K562 (cell line): ENCODE measurements at regions not wholly inside any gene's neighbourhood (a gene's known extent, or its start where the extent isn't known, plus 50 kb on each side); places are given as distances from the start of the nearest gene placed in this dataset.

Source experiments
- ATAC-seq: fragments of 200-7000 bp; cut with Tn5 transposase; 3 replicates; pipeline ENCODE4 v1.9.1; 2020; ENCODE audit warnings: moderate library complexity
- BruUV-seq: library from RNA; stranded (reverse); fragments of 400-500 nt; replicated peaks from 2 replicates; lab custom pipeline; 2021; lab: Mats Ljungman, UMichigan
- CTCF ChIA-PET: fragments of 300-600 bp; formaldehyde crosslinking; extraction: SDS; loops from one replicate; lab custom pipeline; 2021; ENCODE audit warnings: low intra/inter-chr PET ratio; lab: Yijun Ruan, JAX
- POLR2A ChIA-PET: fragments of 300-600, 350-650 bp; sonication (Branson Sonifier 250); formaldehyde crosslinking; extraction: SDS; loops from one replicate; lab custom pipeline; 2021; ENCODE audit warnings: antibody characterized with exemption, inconsistent platforms; lab: Yijun Ruan, JAX
- DNase-seq, 4 experiments: peaks; one replicate each; pipeline versions ENCODE4 v3.0.0 to v3.0.0-alpha.2; 2011 to 2018; ENCODE audit warnings: low spot score in 3 of 4, mixed read lengths in 3 of 4; ENCODE audit errors: extremely low read depth in 1 of 4
- FAIRE-seq: peaks from 2 replicates; lab custom pipeline; 2011; peaks lifted over from hg19 to GRCh38; lab: Jason Lieb, UNC
- H2AFZ ChIP-seq: 2 replicates; pipeline ENCODE4 v1.6.0; 2011; ENCODE audit warnings: low read depth, low read length, control low read depth, inconsistent platforms
- H3K27ac ChIP-seq: fragments of 200-600 bp; 3 replicates; pipeline ENCODE4 v1.8.0; 2011; ENCODE audit warnings: low read depth, mild to moderate bottlenecking, control low read depth, inconsistent platforms, low read length, moderate library complexity, mixed read lengths; ENCODE audit errors: extremely low read depth
- H3K27me3 ChIP-seq, 2 experiments: fragments of 300-600 bp in 1 of 2; 2 replicates in 1 of 2; 3 replicates in 1 of 2; pipeline versions ENCODE4 v1.6.0 to v1.8.0; 2011; ENCODE audit warnings: inconsistent platforms in 2 of 2, low read length in 2 of 2, mild to moderate bottlenecking in 1 of 2, mixed read lengths in 1 of 2, moderate library complexity in 1 of 2; ENCODE audit not compliant: control insufficient read depth in 2 of 2, insufficient read depth in 2 of 2
- H3K36me3 ChIP-seq: fragments of 300-600 bp; 3 replicates; pipeline ENCODE4 v1.8.0; 2011; ENCODE audit warnings: mild to moderate bottlenecking, low read length, inconsistent platforms; ENCODE audit not compliant: control insufficient read depth, insufficient read depth
- H3K4me1 ChIP-seq, 2 experiments: fragments of 200-600 bp in 1 of 2; replicated peaks in 1 of 2; 2 replicates in 1 of 2; 3 replicates in 1 of 2; pipeline versions ENCODE4 v1.5.1 to v1.8.0; 2011; ENCODE audit warnings: inconsistent platforms in 2 of 2, low read length in 2 of 2, mild to moderate bottlenecking in 1 of 2, mixed read lengths in 1 of 2, moderate library complexity in 1 of 2; ENCODE audit not compliant: control insufficient read depth in 2 of 2, insufficient read depth in 2 of 2
- H3K4me2 ChIP-seq: 2 replicates; pipeline ENCODE4 v1.6.1; 2011; ENCODE audit warnings: low read length, control low read depth, inconsistent platforms, mixed read lengths; ENCODE audit not compliant: insufficient read depth
- H3K4me3 ChIP-seq: fragments of 200-600 bp; sonication (generic), shearing (Covaris generic); 2 replicates; pipeline ENCODE4 v1.5.1; 2016; ENCODE audit warnings: control low read depth, inconsistent platforms
- H3K79me2 ChIP-seq: fragments of 200-600 bp; 3 replicates; pipeline ENCODE4 v1.8.0; 2011; ENCODE audit warnings: low read length, inconsistent platforms; ENCODE audit not compliant: control insufficient read depth, insufficient read depth
- H3K9ac ChIP-seq, 2 experiments: 2 replicates each; pipeline versions ENCODE4 v1.6.0 to v1.6.1; 2011; ENCODE audit warnings: low read depth in 2 of 2, low read length in 2 of 2, control low read depth in 1 of 2, inconsistent platforms in 1 of 2, mild to moderate bottlenecking in 1 of 2, mixed read lengths in 1 of 2; ENCODE audit not compliant: insufficient read depth in 1 of 2
- H3K9me1 ChIP-seq: one replicate; pipeline ENCODE4 v1.6.0; 2011; ENCODE audit warnings: inconsistent platforms, mild to moderate bottlenecking, low read length, moderate library complexity; ENCODE audit not compliant: control insufficient read depth, insufficient read depth
- H3K9me3 ChIP-seq: replicated peaks from 2 replicates; pipeline ENCODE4 v1.5.1; 2011; ENCODE audit warnings: low read depth, low read length, inconsistent platforms; ENCODE audit not compliant: control insufficient read depth, insufficient read depth
- H4K20me1 ChIP-seq: replicated peaks from 2 replicates; pipeline ENCODE4 v1.6.1; 2011; ENCODE audit warnings: low read length, inconsistent platforms, mixed read lengths; ENCODE audit not compliant: control insufficient read depth, insufficient read depth
- ARID2 ChIP-seq: fragments of 450-650 bp; IDR thresholded peaks from 2 replicates; pipeline ENCODE4 v1.6.1; 2017; ENCODE audit warnings: antibody characterized with exemption, mild to moderate bottlenecking
- CBFB ChIP-seq: sonication (generic); formaldehyde crosslinking; IDR thresholded peaks from 2 replicates; pipeline ENCODE4 v1.4.0; 2020; ENCODE audit warnings: mild to moderate bottlenecking, missing genetic modification reagents
- CXXC5 ChIP-seq: fragments of 250-450 bp; sonication (Bioruptor Pico); IDR thresholded peaks from 2 replicates; pipeline ENCODE4 v1.8.0; 2022; ENCODE audit warnings: inconsistent platforms, mild to moderate bottlenecking, moderate library complexity
- DPF2 ChIP-seq: fragments of 450-650 bp; IDR thresholded peaks from 2 replicates; pipeline ENCODE4 v1.6.1; 2016
- FOSL1 ChIP-seq: fragments of 200-800 bp; sonication (Bioruptor generic); conservative IDR thresholded peaks from 2 replicates; pipeline ENCODE4 v1.6.1; 2016; ENCODE audit warnings: missing genetic modification characterization, missing compliant biosample characterization
- FOXM1 ChIP-seq, 2 experiments: fragments of 450-650 bp in 1 of 2; sonication (generic) in 1 of 2; formaldehyde crosslinking in 1 of 2; IDR thresholded peaks; 2 replicates each; pipeline versions ENCODE4 v1.6.1 to v1.9.0; 2017 to 2022; ENCODE audit warnings: low read depth in 2 of 2, mild to moderate bottlenecking in 2 of 2, missing genetic modification reagents in 1 of 2, moderate library complexity in 1 of 2
- FOXP1 ChIP-seq: sonication (generic); formaldehyde crosslinking; IDR thresholded peaks from 2 replicates; pipeline ENCODE4 v1.8.0; 2022; ENCODE audit warnings: mild to moderate bottlenecking, missing genetic modification reagents
- SIX5 ChIP-seq, 2 experiments: IDR thresholded peaks; 2 replicates each; pipeline ENCODE4 v1.6.1; 2011; ENCODE audit warnings: low read length in 2 of 2, borderline replicate concordance in 1 of 2, low read depth in 1 of 2, mild to moderate bottlenecking in 1 of 2, moderate library complexity in 1 of 2; ENCODE audit not compliant: insufficient read depth in 1 of 2
- SP1 ChIP-seq: sonication (generic); formaldehyde crosslinking; IDR thresholded peaks from 2 replicates; pipeline ENCODE4 v1.8.1; 2022; ENCODE audit warnings: mild to moderate bottlenecking, missing genetic modification reagents
- TRIM28 ChIP-seq: fragments of 450-650 bp; IDR thresholded peaks from 2 replicates; pipeline ENCODE4 v1.6.1; 2017
- WHSC1 ChIP-seq: IDR thresholded peaks from one replicate; pipeline ENCODE4 v1.6.1; 2012; ENCODE audit warnings: low read length, control low read depth, inconsistent platforms
- ZBTB1 ChIP-seq: sonication (generic); formaldehyde crosslinking; IDR thresholded peaks from 2 replicates; pipeline ENCODE4 v1.8.1; 2023; ENCODE audit warnings: missing genetic modification reagents, low read depth, mild to moderate bottlenecking, borderline replicate concordance
- ZNF133 ChIP-seq: fragments of 250-450 bp; sonication (Bioruptor Pico); IDR thresholded peaks from 2 replicates; pipeline ENCODE4 v1.4.0; 2020; ENCODE audit warnings: mild to moderate bottlenecking
- in situ Hi-C: fragments of 300-500 bp; cut with MboI; formaldehyde crosslinking; loops from 4 replicates; pipeline ENCODE4 v1.15.0; 2018; ENCODE audit warnings: inconsistent platforms, mixed read lengths
- intact Hi-C: fragments of 100-400 bp; cut with micrococcal nuclease; formaldehyde crosslinking; loops from 2 replicates; pipeline ENCODE4 v1.14.2; 2022
- TF ChIP-seq, protein P1 (sequence below): fragments of 450-650 bp; IDR thresholded peaks from 2 replicates; pipeline ENCODE4 v1.6.1; 2017; ENCODE audit warnings: antibody characterized with exemption
- TF ChIP-seq, protein P2 (sequence below), 2 experiments: fragments of 450-650 bp; formaldehyde crosslinking in 1 of 2; IDR thresholded peaks; 2 replicates each; pipeline versions ENCODE4 v1.4.0 to v1.6.1; 2014 to 2020; ENCODE audit warnings: mild to moderate bottlenecking in 2 of 2, borderline replicate concordance in 1 of 2, low read depth in 1 of 2

DNA sequence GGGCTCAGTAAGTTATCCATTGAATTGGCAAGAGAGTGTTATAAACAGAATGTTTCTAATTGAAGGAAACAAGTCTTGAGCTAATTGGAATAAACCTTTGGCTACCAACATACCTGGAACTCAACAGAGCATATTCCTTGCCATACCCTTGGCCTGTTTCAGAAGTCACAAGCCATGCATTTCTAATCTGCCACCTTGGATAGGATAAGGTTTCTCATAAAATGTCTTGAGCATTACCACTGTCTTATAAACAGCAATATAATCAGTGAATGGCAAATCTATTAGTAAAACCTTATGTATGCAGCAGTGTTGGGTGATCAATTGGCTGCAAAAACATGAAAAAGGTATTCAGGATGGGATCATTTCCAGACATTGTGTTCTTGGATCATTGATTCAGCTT is 765.2 kb upstream of the SEL1L start:
- no peak for ATAC-seq
- BruUV-seq = no TSS peak
- H3K79me2 ChIP-seq = no peaks in the 10 kb centered on the region
- no peak overlapping the region for H3K9ac ChIP-seq
- ChIA-PET CTCF (no interaction called here), POLR2A (no interaction called here)
- H3K4me3 ChIP-seq = no peak overlapping the region
- no peaks in the 10 kb centered on the region; the same call in none of the 2 replicates for H3K9me3 ChIP-seq
- no peak for FAIRE-seq
- H4K20me1 ChIP-seq = no peaks in the 10 kb centered on the region
- no peak overlapping the region for H3K27ac ChIP-seq
- in situ Hi-C loops = no loop called here
- no peak for DNase-seq
- no peaks in the 10 kb centered on the region for H3K36me3 ChIP-seq
- intact Hi-C loops = no loop called here
- no peak overlapping the region for H3K4me2 ChIP-seq
- H3K9me1 ChIP-seq = no peaks in the 10 kb centered on the region
- no peaks in the 10 kb centered on the region for H3K4me1 ChIP-seq
- H2AFZ ChIP-seq = no peak overlapping the region
- no peaks in the 10 kb centered on the region for H3K27me3 ChIP-seq
- TF ChIP-seq WHSC1 (no peak), TRIM28 (no peak), DPF2 (no peak), CXXC5 (CRISPR knock-in tag) (no peak), SP1 (CRISPR knock-in tag) (no peak), ZNF133 (CRISPR knock-in tag) (no peak), FOSL1 (tag) (no peak), CBFB (CRISPR knock-in tag) (no peak), ARID2 (no peak), FOXM1 (IDR thresholded peaks at IDR 0.05; ENCODE audit: low read depth) (no peak), FOXM1 (CRISPR knock-in tag; IDR thresholded peaks at IDR 0.05; ENCODE audit: low read depth) (no peak), FOXP1 (CRISPR knock-in tag) (no peak), SIX5 (IDR thresholded peaks at IDR 0.05; ENCODE audit: borderline replicate concordance in 1 of 2, insufficient read depth in 1 of 2, low read depth in 1 of 2, low read length in 2 of 2) (no peak), ZBTB1 (CRISPR knock-in tag) (no peak)
- TF ChIP-seq, protein P1, sequence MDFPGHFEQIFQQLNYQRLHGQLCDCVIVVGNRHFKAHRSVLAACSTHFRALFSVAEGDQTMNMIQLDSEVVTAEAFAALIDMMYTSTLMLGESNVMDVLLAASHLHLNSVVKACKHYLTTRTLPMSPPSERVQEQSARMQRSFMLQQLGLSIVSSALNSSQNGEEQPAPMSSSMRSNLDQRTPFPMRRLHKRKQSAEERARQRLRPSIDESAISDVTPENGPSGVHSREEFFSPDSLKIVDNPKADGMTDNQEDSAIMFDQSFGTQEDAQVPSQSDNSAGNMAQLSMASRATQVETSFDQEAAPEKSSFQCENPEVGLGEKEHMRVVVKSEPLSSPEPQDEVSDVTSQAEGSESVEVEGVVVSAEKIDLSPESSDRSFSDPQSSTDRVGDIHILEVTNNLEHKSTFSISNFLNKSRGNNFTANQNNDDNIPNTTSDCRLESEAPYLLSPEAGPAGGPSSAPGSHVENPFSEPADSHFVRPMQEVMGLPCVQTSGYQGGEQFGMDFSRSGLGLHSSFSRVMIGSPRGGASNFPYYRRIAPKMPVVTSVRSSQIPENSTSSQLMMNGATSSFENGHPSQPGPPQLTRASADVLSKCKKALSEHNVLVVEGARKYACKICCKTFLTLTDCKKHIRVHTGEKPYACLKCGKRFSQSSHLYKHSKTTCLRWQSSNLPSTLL = no peak
- TF ChIP-seq, protein P2, sequence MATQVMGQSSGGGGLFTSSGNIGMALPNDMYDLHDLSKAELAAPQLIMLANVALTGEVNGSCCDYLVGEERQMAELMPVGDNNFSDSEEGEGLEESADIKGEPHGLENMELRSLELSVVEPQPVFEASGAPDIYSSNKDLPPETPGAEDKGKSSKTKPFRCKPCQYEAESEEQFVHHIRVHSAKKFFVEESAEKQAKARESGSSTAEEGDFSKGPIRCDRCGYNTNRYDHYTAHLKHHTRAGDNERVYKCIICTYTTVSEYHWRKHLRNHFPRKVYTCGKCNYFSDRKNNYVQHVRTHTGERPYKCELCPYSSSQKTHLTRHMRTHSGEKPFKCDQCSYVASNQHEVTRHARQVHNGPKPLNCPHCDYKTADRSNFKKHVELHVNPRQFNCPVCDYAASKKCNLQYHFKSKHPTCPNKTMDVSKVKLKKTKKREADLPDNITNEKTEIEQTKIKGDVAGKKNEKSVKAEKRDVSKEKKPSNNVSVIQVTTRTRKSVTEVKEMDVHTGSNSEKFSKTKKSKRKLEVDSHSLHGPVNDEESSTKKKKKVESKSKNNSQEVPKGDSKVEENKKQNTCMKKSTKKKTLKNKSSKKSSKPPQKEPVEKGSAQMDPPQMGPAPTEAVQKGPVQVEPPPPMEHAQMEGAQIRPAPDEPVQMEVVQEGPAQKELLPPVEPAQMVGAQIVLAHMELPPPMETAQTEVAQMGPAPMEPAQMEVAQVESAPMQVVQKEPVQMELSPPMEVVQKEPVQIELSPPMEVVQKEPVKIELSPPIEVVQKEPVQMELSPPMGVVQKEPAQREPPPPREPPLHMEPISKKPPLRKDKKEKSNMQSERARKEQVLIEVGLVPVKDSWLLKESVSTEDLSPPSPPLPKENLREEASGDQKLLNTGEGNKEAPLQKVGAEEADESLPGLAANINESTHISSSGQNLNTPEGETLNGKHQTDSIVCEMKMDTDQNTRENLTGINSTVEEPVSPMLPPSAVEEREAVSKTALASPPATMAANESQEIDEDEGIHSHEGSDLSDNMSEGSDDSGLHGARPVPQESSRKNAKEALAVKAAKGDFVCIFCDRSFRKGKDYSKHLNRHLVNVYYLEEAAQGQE (IDR thresholded peaks at IDR 0.05; ENCODE audit: borderline replicate concordance) = no peak
- TF ChIP-seq, protein P2 (CRISPR knock-in tag; IDR thresholded peaks at IDR 0.05; ENCODE audit: low read depth) = no peak
